IgD-negative memory B cell (primary cell): ENCODE measurements at regions not wholly inside any gene's neighbourhood (a gene's known extent, or its start where the extent isn't known, plus 50 kb on each side); places are given as distances from the start of the nearest gene placed in this dataset.

Source experiments
- H3K27ac Mint-ChIP-seq, 3 donors: one replicate each; pipeline ENCODE4 v1.8.0; 2020 to 2022; ENCODE audit warnings: mild to moderate bottlenecking in 3 of 3, mixed read lengths in 3 of 3, moderate library complexity in 1 of 3
- H3K27me3 Mint-ChIP-seq: one replicate; pipeline ENCODE4 v1.8.0; 2021; ENCODE audit warnings: mixed read lengths
- H3K36me3 Mint-ChIP-seq: one replicate; pipeline ENCODE4 v1.8.0; 2020; ENCODE audit warnings: mild to moderate bottlenecking, mixed read lengths
- H3K4me1 Mint-ChIP-seq, 3 donors: one replicate each; pipeline ENCODE4 v1.8.0; 2020 to 2022; ENCODE audit warnings: mixed read lengths in 3 of 3, mild to moderate bottlenecking in 1 of 3
- H3K4me3 Mint-ChIP-seq, 4 donors: one replicate each; pipeline ENCODE4 v1.8.0; 2020 to 2022; ENCODE audit warnings: mild to moderate bottlenecking in 4 of 4, mixed read lengths in 4 of 4, moderate library complexity in 3 of 4
- H3K9me3 Mint-ChIP-seq, 3 donors: one replicate each; pipeline ENCODE4 v1.8.0; 2020 to 2021; ENCODE audit warnings: mixed read lengths in 3 of 3, mild to moderate bottlenecking in 1 of 3

DNA sequence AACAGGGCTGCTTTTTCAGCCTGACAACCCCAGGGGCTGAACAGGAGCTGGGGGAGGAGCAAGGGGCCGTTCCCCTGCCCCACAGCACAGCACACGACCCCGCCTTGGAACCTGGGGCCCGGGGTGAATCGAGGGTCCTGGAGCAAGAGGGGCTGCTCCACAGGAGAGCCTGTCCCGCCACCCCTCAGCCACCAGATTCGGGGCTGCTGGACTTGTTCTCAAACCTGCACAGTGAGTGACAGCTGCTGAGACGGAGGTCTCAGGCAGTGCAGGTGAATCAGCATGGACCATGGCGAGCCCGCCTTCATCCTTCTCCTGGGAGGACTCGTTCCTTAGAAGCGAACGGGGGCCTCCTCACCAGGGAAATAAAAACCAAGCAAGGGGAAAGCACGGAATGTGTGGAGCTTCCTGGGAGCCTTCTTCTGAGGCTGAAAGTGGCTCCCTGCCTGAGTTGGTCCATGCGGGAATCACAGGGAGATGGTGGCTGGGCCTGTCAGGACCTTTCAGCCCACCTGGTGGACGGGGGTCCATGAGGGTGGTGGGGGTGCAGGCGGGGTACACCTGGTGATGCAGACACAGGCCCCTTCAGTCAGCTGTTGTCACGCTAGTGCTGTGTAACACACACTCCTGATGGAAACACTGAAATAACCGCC is 125.4 kb downstream of the SIK1 start:
- Mint-ChIP-seq H3K27me3 (peaks cover 33% of the 10 kb centered on the region), H3K36me3 (no peaks in the 10 kb centered on the region), H3K9me3 (no peaks in the 10 kb centered on the region), H3K27ac (no peak overlapping the region), H3K4me3 (no peak overlapping the region), H3K4me1 (peaks cover 3 to 9% (median 6%) of the 10 kb centered on the region in 3 donors)

DNA sequence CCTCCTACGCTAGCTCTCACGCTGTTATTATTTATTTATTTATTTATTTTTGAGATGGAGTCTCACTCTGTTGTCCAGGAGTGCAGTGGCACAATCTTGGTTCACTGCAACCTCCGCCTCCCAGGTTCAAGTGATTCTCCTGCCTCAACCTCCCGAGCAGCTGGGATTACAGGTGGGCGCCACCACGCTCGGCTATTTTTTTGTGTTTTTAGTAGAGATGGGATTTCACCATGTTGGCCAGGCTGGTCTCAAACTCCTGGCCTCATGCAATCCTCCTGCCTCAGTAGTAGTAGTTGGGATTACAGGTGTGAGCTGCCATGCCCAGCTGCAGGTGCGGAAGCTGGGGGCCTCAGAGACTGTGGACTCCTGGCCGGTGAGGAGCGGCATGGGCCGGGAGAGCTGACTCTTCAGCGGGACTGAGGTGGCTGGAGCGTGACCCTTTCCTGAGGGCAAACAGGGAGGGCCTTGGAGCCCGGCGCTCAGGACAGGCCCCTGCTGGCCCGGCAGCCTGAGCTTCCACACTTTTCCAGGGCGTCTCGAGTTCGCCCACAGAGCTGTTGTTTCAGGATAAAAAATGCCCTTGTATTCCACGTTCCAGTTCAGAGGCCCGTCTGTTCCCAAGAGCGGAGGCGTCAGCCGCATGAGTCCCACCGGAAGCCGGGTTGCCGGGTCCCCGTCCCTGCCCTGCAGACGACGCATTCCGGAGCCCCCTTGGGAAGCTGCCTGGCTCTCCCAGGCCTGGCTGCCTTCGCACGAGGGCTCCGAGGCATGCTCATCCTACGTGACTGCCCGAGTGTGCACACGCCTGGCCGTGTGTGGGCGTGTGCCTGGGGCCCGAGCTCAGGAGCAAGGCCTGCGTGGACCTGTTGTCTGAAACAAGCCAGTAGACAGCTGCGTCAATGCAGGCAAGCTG is 126.2 kb downstream of the SIK1 start:
- Mint-ChIP-seq H3K4me3 (no peak overlapping the region), H3K27me3 (peaks cover 40% of the 10 kb centered on the region), H3K36me3 (no peaks in the 10 kb centered on the region), H3K27ac (no peak overlapping the region), H3K4me1 (peaks cover 4 to 9% (median 7%) of the 10 kb centered on the region in 3 donors), H3K9me3 (peaks cover 0 to under 1% (median under 1%) of the 10 kb centered on the region in 3 donors)

GRCh38 chr21:43299441-43300277 is 127.3 kb downstream of the SIK1 start:
- H3K4me3 Mint-ChIP-seq: no peak overlapping the region
- peaks cover 46% of the 10 kb centered on the region for H3K27me3 Mint-ChIP-seq
- H3K36me3 Mint-ChIP-seq: no peaks in the 10 kb centered on the region
- peaks cover 0 to 4% (median 3%) of the 10 kb centered on the region in 3 donors for H3K9me3 Mint-ChIP-seq
- H3K4me1 Mint-ChIP-seq: peaks cover 14 to 20% (median 17%) of the 10 kb centered on the region in 3 donors
- no peak overlapping the region for H3K27ac Mint-ChIP-seq

- Mint-ChIP-seq H3K9me3 (peaks cover 0 to 4% (median 3%) of the 10 kb centered on the region in 3 donors), H3K27ac (no peak overlapping the region), H3K36me3 (no peaks in the 10 kb centered on the region), H3K4me3 (peak overlapping the region in 1 of 4 donors; percentile 44), H3K27me3 (peaks cover 48% of the 10 kb centered on the region), H3K4me1 (peaks cover 16 to 18% (median 17%) of the 10 kb centered on the region in 3 donors)
Measured at GRCh38 chr21:43298546-43299440, 128.1 kb downstream of the SIK1 start.

GRCh38 chr21:43297989-43298388 is 128.9 kb downstream of the SIK1 start:
- Mint-ChIP-seq H3K4me3 (no peak overlapping the region), H3K9me3 (peaks cover 0 to 4% (median 3%) of the 10 kb centered on the region in 3 donors)

GRCh38 chr21:43297391-43297981 is 128.7 kb downstream of the CRYAA start:
- H3K4me3 Mint-ChIP-seq: no peak overlapping the region
- peaks cover 13 to 18% (median 16%) of the 10 kb centered on the region in 3 donors for H3K4me1 Mint-ChIP-seq
- H3K27me3 Mint-ChIP-seq: peaks cover 41% of the 10 kb centered on the region
- no peaks in the 10 kb centered on the region for H3K36me3 Mint-ChIP-seq
- peak overlapping the region in 1 of 3 donors; percentile 67 for H3K27ac Mint-ChIP-seq
- H3K9me3 Mint-ChIP-seq: peaks cover 0 to 4% (median 3%) of the 10 kb centered on the region in 3 donors

More at GRCh38 chr21:43297989-43298388, 128.9 kb downstream of the SIK1 start:
- no peaks in the 10 kb centered on the region for H3K36me3 Mint-ChIP-seq
- H3K4me1 Mint-ChIP-seq: peaks cover 13 to 18% (median 16%) of the 10 kb centered on the region in 3 donors
- H3K27me3 Mint-ChIP-seq: peaks cover 42% of the 10 kb centered on the region
- no peak overlapping the region for H3K27ac Mint-ChIP-seq

- H3K27me3 Mint-ChIP-seq: peaks cover 43% of the 10 kb centered on the region
- H3K27ac Mint-ChIP-seq: peak overlapping the region in 2 of 3 donors; percentile 6 to 10
- peaks cover 0 to 4% (median 3%) of the 10 kb centered on the region in 3 donors for H3K9me3 Mint-ChIP-seq
- peak overlapping the region in 3 of 4 donors; percentile 8 to 85 (median 23) for H3K4me3 Mint-ChIP-seq
- H3K4me1 Mint-ChIP-seq: peaks cover 17 to 21% (median 21%) of the 10 kb centered on the region in 3 donors
- no peaks in the 10 kb centered on the region for H3K36me3 Mint-ChIP-seq
Measured at GRCh38 chr21:43295066-43295958, 126.5 kb downstream of the CRYAA start.

GRCh38 chr21:43294194-43294902 is 125.5 kb downstream of the CRYAA start:
- Mint-ChIP-seq H3K36me3 (no peaks in the 10 kb centered on the region), H3K4me3 (peak overlapping the region in 2 of 4 donors; percentile 15 to 20), H3K27me3 (peaks cover 43% of the 10 kb centered on the region), H3K27ac (peak overlapping the region in 2 of 3 donors; percentile 10 to 39), H3K9me3 (peaks cover 0 to 4% (median 3%) of the 10 kb centered on the region in 3 donors), H3K4me1 (peaks cover 18 to 23% (median 23%) of the 10 kb centered on the region in 3 donors)

DNA sequence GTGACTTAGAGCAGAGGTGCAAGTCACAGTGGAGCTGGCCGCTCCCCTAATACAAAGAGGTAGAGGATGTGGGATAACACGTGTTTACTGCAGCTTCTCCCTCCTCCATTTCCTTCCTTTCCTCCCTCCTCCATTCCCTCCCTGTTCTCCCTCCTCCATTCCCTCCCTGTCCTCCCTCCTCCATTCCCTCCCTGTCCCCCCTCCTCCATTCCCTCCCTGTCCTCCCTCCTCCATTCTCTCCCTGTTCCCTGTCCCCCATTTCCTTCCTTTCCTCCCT is 124.0 kb downstream of the CRYAA start:
- Mint-ChIP-seq H3K9me3 (peaks cover 0 to 4% (median 3%) of the 10 kb centered on the region in 3 donors), H3K36me3 (no peaks in the 10 kb centered on the region), H3K4me1 (peaks cover 22 to 23% (median 23%) of the 10 kb centered on the region in 3 donors), H3K4me3 (no peak overlapping the region), H3K27me3 (peaks cover 39% of the 10 kb centered on the region), H3K27ac (no peak overlapping the region)

DNA sequence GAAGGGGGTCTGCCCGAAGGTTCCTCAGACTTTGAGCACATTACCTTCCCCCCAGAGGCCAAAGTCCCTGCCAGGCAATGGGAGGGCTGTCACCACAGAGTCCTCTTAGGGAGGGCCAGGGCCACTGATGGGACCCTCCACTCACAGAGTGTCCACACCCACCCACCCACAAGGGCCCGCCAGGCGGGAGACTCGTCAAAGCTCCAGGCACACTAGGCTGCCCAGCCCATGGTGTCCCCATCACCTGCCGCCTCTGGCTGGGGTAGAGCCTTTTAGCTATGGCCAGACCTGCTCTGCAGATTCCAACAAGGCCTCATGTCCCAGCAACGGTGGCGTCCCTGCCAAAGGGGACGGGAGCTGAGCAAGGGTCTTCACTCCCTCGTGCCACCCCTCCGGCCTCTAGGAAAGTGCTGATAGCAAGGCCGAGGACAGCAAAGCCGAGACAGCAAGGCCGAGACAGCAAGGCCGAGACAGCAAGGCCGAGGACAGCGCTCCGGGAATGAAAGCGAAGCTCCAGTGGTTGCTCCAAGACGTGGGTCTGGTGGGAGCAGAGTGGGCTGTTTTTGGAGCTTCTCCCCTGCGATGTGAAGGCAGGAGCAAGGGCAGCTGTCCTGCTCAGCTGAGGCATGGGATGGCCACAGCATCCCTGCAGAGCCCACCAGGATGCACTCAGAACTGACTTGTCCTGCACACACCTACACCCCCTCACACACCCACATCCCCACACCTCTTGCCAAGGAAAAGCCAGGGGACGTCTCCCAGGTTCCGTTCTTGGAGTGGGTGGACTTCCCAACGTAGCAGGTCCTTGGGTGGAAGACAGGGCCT is 123.4 kb downstream of the CRYAA start:
- H3K9me3 Mint-ChIP-seq: peaks cover 0 to 4% (median 3%) of the 10 kb centered on the region in 3 donors
- H3K27me3 Mint-ChIP-seq: peaks cover 37% of the 10 kb centered on the region
- H3K36me3 Mint-ChIP-seq: no peaks in the 10 kb centered on the region
- H3K4me1 Mint-ChIP-seq: peaks cover 22 to 24% (median 23%) of the 10 kb centered on the region in 3 donors
- no peak overlapping the region for H3K27ac Mint-ChIP-seq
- peak overlapping the region in 1 of 4 donors; percentile 58 for H3K4me3 Mint-ChIP-seq

DNA sequence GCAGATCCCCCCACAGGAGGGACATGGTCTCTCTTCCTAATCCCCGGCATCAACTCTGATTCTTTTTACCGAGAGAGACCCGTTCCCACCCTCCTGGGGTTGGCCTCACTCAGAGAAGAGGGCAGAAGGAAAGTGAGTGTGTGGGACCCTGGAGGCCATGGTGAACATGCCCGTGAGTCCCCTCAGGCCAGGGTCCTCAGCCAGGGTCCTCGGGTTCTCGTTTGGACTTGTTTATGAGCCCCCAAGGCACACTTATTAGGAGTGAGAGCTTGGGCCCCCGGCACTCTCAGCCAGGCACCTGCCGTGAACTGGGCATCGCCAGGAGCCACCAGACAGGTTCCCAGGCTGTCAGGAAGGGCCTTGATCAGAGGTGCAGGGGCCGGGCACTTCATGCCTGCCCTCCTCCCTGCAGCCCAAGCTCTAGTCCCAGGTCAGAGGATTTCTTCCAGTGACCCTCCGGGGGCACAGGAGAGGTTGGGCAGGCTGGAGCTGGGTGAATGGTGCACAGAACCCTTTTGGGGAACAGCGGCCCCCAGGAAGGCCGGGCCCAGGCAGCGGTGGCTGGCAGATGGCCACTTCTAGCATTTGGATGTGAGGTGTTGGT is 122.6 kb downstream of the CRYAA start:
- Mint-ChIP-seq H3K4me3 (no peak overlapping the region), H3K36me3 (no peaks in the 10 kb centered on the region), H3K4me1 (peaks cover 22 to 28% (median 23%) of the 10 kb centered on the region in 3 donors), H3K27ac (no peak overlapping the region), H3K9me3 (peaks cover 0 to 4% (median 3%) of the 10 kb centered on the region in 3 donors), H3K27me3 (peaks cover 31% of the 10 kb centered on the region)
